WERI-Rb-1 (cell line): ENCODE measurements at regions not wholly inside any gene's neighbourhood (a gene's known extent, or its start where the extent isn't known, plus 50 kb on each side); places are given as distances from the start of the nearest gene placed in this dataset.

ENCODE experiments used
- DNase-seq: peaks from one replicate; pipeline ENCODE4 v3.0.0-alpha.2; 2020
- H3K27ac ChIP-seq: fragments of 250-450 bp; sonication (Bioruptor Pico); 2 replicates; pipeline ENCODE4 v1.5.1; 2020; ENCODE audit warnings: mild to moderate bottlenecking, moderate library complexity
- H3K27me3 ChIP-seq: fragments of 250-450 bp; sonication (Bioruptor Pico); 2 replicates; pipeline ENCODE4 v1.5.1; 2021; ENCODE audit warnings: mild to moderate bottlenecking, low read depth, moderate library complexity; ENCODE audit not compliant: insufficient read depth, severe bottlenecking
- H3K36me3 ChIP-seq: fragments of 250-450 bp; sonication (Bioruptor Pico); 2 replicates; pipeline ENCODE4 v1.5.1; 2020; ENCODE audit warnings: mild to moderate bottlenecking, moderate library complexity
- H3K4me3 ChIP-seq: 2 replicates; pipeline ENCODE4 v1.5.1; 2011; ENCODE audit warnings: low read depth, mild to moderate bottlenecking, control low read depth, low read length
- H3K9me3 ChIP-seq: fragments of 250-450 bp; sonication (Bioruptor Pico); 2 replicates; pipeline ENCODE4 v1.5.1; 2021; ENCODE audit warnings: mild to moderate bottlenecking, moderate library complexity; ENCODE audit not compliant: severe bottlenecking
- CTCF ChIP-seq: IDR thresholded peaks from 2 replicates; pipeline ENCODE4 v1.5.1; 2011; ENCODE audit warnings: low read depth, mild to moderate bottlenecking, control low read depth, inconsistent platforms, low read length

GRCh38 chr11:106619320-106619990 is 398.8 kb downstream of the GUCY1A2 start:
- Histone ChIP-seq H3K4me3 (no peak overlapping the region), H3K27ac (no peak overlapping the region), H3K9me3 (no peaks in the 10 kb centered on the region), H3K27me3 (no peaks in the 10 kb centered on the region), H3K36me3 (no peaks in the 10 kb centered on the region)
- DNase-seq, result no peak
- TF ChIP-seq CTCF, result no peak

- no peak for DNase-seq
- TF ChIP-seq CTCF, result no peak
Observed at GRCh38 chr11:106621484-106621883, 396.8 kb downstream of the GUCY1A2 start.

More at GRCh38 chr11:106621484-106621883, 396.8 kb downstream of the GUCY1A2 start:
- H3K36me3 ChIP-seq, result no peaks in the 10 kb centered on the region
- no peak overlapping the region for H3K4me3 ChIP-seq
- H3K9me3 ChIP-seq, result no peaks in the 10 kb centered on the region
- no peaks in the 10 kb centered on the region for H3K27me3 ChIP-seq
- no peak overlapping the region for H3K27ac ChIP-seq
